ENCODE measurements at regions not wholly inside any gene's neighbourhood (a gene's known extent, or its start where the extent isn't known, plus 50 kb on each side); places are given as distances from the start of the nearest gene placed in this dataset.

DNA sequence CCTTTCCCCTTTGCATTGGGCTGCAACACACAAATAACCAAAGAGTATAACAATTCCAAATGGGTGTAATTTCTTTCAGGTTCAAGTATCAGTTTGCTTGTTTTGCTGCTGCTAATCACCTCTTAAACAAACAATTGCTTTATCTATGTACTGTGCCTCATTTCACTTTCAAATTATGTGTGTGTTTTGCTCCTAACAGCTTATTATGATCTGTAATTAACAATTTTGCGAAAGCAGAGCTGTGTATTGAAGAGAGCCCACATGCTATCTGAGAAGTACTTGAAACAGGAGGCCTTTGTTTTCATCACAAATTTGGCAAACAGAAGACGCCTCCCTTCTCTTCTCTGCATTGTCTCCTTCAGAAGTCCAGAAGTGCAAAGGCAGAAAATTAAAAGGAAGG, 312.0 kb downstream of the TLE1 start:
- H3K27ac ChIP-seq (ENCODE audit: extremely low read length, insufficient read depth, low read length), result no peak overlapping the region
- intact Hi-C loops (cut with micrococcal nuclease; ENCODE audit: unreplicated experiment), result no loop called here
- H3K27me3 ChIP-seq (ENCODE audit: control insufficient read depth in 1 of 2, insufficient read depth in 2 of 2, low read length in 2 of 2), result peaks cover 1 to 13% of the 10 kb centered on the region in 2 experiments; a peak in 2 of 5 replicates
- in situ Hi-C loops (cut with HindIII; ENCODE audit: extremely low pct_ligation_motif_present, low pct_unique_long_range_greater_than_20kb), result no loop called here
- H3K4me3 ChIP-seq (replicated peaks in 1 of 3; ENCODE audit: insufficient read depth in 1 of 3, low read depth in 2 of 3, low read length in 3 of 3), result no peak overlapping the region
- H3K4me1 ChIP-seq (ENCODE audit: insufficient read depth, low read length), result no peaks in the 10 kb centered on the region
- TF ChIP-seq AKAP8 (CRISPR knock-in tag; IDR thresholded peaks at IDR 0.05) (no peak), ZZZ3 (CRISPR knock-in tag; IDR thresholded peaks at IDR 0.05; ENCODE audit: borderline replicate concordance) (no peak), ZNF652 (CRISPR knock-in tag; IDR thresholded peaks at IDR 0.05; ENCODE audit: borderline replicate concordance, low read depth) (no peak), RXRB (CRISPR knock-in tag; IDR thresholded peaks at IDR 0.05; ENCODE audit: borderline replicate concordance) (no peak), ZFP36L1 (CRISPR knock-in tag; IDR thresholded peaks at IDR 0.05) (no peak), ZNF772 (CRISPR knock-in tag; IDR thresholded peaks at IDR 0.05) (no peak), ATF7-NPFF (CRISPR knock-in tag; IDR thresholded peaks at IDR 0.05; ENCODE audit: low read depth) (no peak)
- TF ChIP-seq, protein P1, sequence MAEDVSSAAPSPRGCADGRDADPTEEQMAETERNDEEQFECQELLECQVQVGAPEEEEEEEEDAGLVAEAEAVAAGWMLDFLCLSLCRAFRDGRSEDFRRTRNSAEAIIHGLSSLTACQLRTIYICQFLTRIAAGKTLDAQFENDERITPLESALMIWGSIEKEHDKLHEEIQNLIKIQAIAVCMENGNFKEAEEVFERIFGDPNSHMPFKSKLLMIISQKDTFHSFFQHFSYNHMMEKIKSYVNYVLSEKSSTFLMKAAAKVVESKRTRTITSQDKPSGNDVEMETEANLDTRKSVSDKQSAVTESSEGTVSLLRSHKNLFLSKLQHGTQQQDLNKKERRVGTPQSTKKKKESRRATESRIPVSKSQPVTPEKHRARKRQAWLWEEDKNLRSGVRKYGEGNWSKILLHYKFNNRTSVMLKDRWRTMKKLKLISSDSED (CRISPR knock-in tag; IDR thresholded peaks at IDR 0.05), result no peak
- H3K36me3 ChIP-seq (replicated peaks in 1 of 2; ENCODE audit: control insufficient read depth in 1 of 2, insufficient read depth in 2 of 2, low read length in 2 of 2), result no peaks in the 10 kb centered on the region
- no peak for DNase-seq (ENCODE audit: low spot score)
- no TSS peak for BruUV-seq (replicated peaks)
- H3K4me2 ChIP-seq (ENCODE audit: low read depth, low read length), result no peak overlapping the region
- 38% methylated on average over 2 of the region's 2 CpGs for WGBS (ENCODE audit: low lambda C conversion rate)
- H2AFZ ChIP-seq (ENCODE audit: low read length), result no peak overlapping the region
- no peaks in the 10 kb centered on the region for H4K20me1 ChIP-seq (ENCODE audit: insufficient read depth, low read length)
- H3K79me2 ChIP-seq (ENCODE audit: insufficient read depth, low read length), result no peaks in the 10 kb centered on the region
- FAIRE-seq, result no peak
- POLR2A ChIA-PET, result no interaction called here
- ATAC-seq, result no peak
- CTCF ChIA-PET (ENCODE audit: low intra/inter-chr PET ratio, low total read pairs), result no interaction called here
- H3K9me3 ChIP-seq (ENCODE audit: low read length), result no peaks in the 10 kb centered on the region
- no peak overlapping the region for H3K9ac ChIP-seq (ENCODE audit: insufficient read depth, low read depth, low read length)
